Mammary epithelial cell (primary cell): ENCODE measurements at regions not wholly inside any gene's neighbourhood (a gene's known extent, or its start where the extent isn't known, plus 50 kb on each side); places are given as distances from the start of the nearest gene placed in this dataset.

Source experiments
- CTCF ChIP-seq, 2 donors: IDR thresholded peaks in 1 of 2; conservative IDR thresholded peaks in 1 of 2; 2 replicates each; pipeline ENCODE4 v1.5.1; 2011 to 2012; ENCODE audit warnings: inconsistent platforms in 2 of 2, low read length in 2 of 2, mild to moderate bottlenecking in 2 of 2, control low read depth in 1 of 2, low read depth in 1 of 2; ENCODE audit not compliant: insufficient read depth in 1 of 2; ENCODE audit errors: extremely low read depth in 1 of 2
- EZH2 ChIP-seq: IDR thresholded peaks from 2 replicates; pipeline ENCODE4 v1.6.1; 2012; ENCODE audit warnings: low read length, inconsistent platforms, borderline replicate concordance

GRCh38 chr20:54736421-54736820 is 261.0 kb downstream of the DOK5 start:
- no peak for TF ChIP-seq CTCF (conservative IDR thresholded peaks at IDR 0.05 in 1 of 2, IDR thresholded peaks at IDR 0.05 in 1 of 2; ENCODE audit: extremely low read depth in 1 of 2, insufficient read depth in 1 of 2, low read depth in 1 of 2, low read length in 2 of 2)
- TF ChIP-seq EZH2: no peak
